ENCODE measurements at regions not wholly inside any gene's neighbourhood (a gene's known extent, or its start where the extent isn't known, plus 50 kb on each side); places are given as distances from the start of the nearest gene placed in this dataset.
"Not testable (repeated sequence)": the region's sequence is repeated elsewhere in the genome, so short reads cannot be mapped to it uniquely, and the experiment has no call there.

GRCh38 chrX:81378560-81378959 is 176.7 kb downstream of the SH3BGRL start:
- Histone ChIP-seq H3K9me3 (no peaks in the 10 kb centered on the region), H3K27ac (no peak overlapping the region), H3K4me3 (no peak overlapping the region), H3K36me3 (no peaks in the 10 kb centered on the region), H3K27me3 (no peaks in the 10 kb centered on the region), H3K4me1 (no peaks in the 10 kb centered on the region)
- ATAC-seq, result no peak
- 55 to 86% methylated on average over 1 of the region's 1 CpG for WGBS, 2 donors (ENCODE audit: low coverage in 1 of 2)
- TF ChIP-seq CTCF (IDR thresholded peaks at IDR 0.05) (no peak), EP300 (IDR thresholded peaks at IDR 0.05) (no peak), POLR2A (IDR thresholded peaks at IDR 0.05) (no peak), POLR2AphosphoS5 (IDR thresholded peaks at IDR 0.05) (no peak)

- Histone ChIP-seq H3K4me3 (no peak overlapping the region), H3K36me3 (no peaks in the 10 kb centered on the region), H3K27me3 (no peaks in the 10 kb centered on the region), H3K4me1 (no peaks in the 10 kb centered on the region), H3K9me3 (no peaks in the 10 kb centered on the region), H3K27ac (no peak overlapping the region)
- no peak for ATAC-seq
- TF ChIP-seq POLR2A (IDR thresholded peaks at IDR 0.05) (no peak), POLR2AphosphoS5 (IDR thresholded peaks at IDR 0.05) (no peak), EP300 (IDR thresholded peaks at IDR 0.05) (no peak)
Measured at GRCh38 chrX:81390237-81390636, 188.3 kb downstream of the SH3BGRL start.

DNA sequence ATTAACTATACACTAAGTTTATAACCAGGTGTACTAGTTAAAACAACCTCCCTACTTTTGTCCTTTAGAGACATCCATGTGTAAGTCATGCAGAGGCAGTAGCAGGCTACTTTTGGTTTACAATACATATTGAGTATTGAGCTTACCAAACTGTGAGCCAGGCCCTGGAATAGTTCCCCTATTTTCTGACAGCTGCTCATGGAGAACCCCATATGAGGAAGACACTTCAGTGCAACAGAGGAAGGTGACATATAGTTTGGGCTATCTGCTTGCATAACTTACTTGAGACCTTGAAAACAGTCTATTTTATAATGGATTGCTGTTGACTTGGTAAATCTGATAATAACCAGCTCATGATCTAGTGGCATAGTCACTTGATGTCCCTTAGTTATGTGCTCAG is 190.5 kb downstream of the SH3BGRL start:
- Histone ChIP-seq H3K27me3 (no peaks in the 10 kb centered on the region), H3K9me3 (no peaks in the 10 kb centered on the region), H3K27ac (no peak overlapping the region), H3K4me1 (no peaks in the 10 kb centered on the region), H3K36me3 (no peaks in the 10 kb centered on the region), H3K4me3 (no peak overlapping the region)
- TF ChIP-seq EP300 (IDR thresholded peaks at IDR 0.05) (no peak), POLR2A (IDR thresholded peaks at IDR 0.05) (no peak), POLR2AphosphoS5 (IDR thresholded peaks at IDR 0.05) (no peak), CTCF (IDR thresholded peaks at IDR 0.05) (no peak)
- ATAC-seq, result no peak

GRCh38 chrX:81405781-81406180 is 203.9 kb downstream of the SH3BGRL start:
- no peaks in the 10 kb centered on the region for H3K4me1 ChIP-seq
- no peak overlapping the region for H3K27ac ChIP-seq
- no peak for TF ChIP-seq CTCF (IDR thresholded peaks at IDR 0.05)
- no peak for TF ChIP-seq POLR2AphosphoS5 (IDR thresholded peaks at IDR 0.05)
- no peak for TF ChIP-seq EP300 (IDR thresholded peaks at IDR 0.05)
- TF ChIP-seq POLR2A (IDR thresholded peaks at IDR 0.05), result no peak
- no peaks in the 10 kb centered on the region for H3K9me3 ChIP-seq
- no peak overlapping the region for H3K4me3 ChIP-seq
- ATAC-seq, result no peak
- no peaks in the 10 kb centered on the region for H3K36me3 ChIP-seq
- no peaks in the 10 kb centered on the region for H3K27me3 ChIP-seq

- Histone ChIP-seq H3K4me1 (no peaks in the 10 kb centered on the region), H3K4me3 (no peak overlapping the region), H3K27ac (no peak overlapping the region), H3K36me3 (no peaks in the 10 kb centered on the region), H3K9me3 (no peaks in the 10 kb centered on the region), H3K27me3 (no peaks in the 10 kb centered on the region)
- ATAC-seq, result no peak
- TF ChIP-seq POLR2AphosphoS5 (IDR thresholded peaks at IDR 0.05) (no peak), POLR2A (IDR thresholded peaks at IDR 0.05) (no peak), CTCF (IDR thresholded peaks at IDR 0.05) (no peak), EP300 (IDR thresholded peaks at IDR 0.05) (no peak)
Measured at GRCh38 chrX:81411517-81411916, 209.6 kb downstream of the SH3BGRL start.

GRCh38 chrX:81412428-81412827 is 210.5 kb downstream of the SH3BGRL start:
- Histone ChIP-seq H3K4me1 (no peaks in the 10 kb centered on the region), H3K9me3 (no peaks in the 10 kb centered on the region), H3K4me3 (no peak overlapping the region), H3K36me3 (no peaks in the 10 kb centered on the region), H3K27me3 (no peaks in the 10 kb centered on the region), H3K27ac (no peak overlapping the region)
- 87% methylated on average over 8 of the region's 13 CpGs; no CpG with 5 or more reads in 1 of the 2 donors for WGBS, 2 donors (ENCODE audit: low coverage in 1 of 2)
- no peak for ATAC-seq
- TF ChIP-seq EP300 (IDR thresholded peaks at IDR 0.05) (no peak), POLR2AphosphoS5 (IDR thresholded peaks at IDR 0.05) (no peak), CTCF (IDR thresholded peaks at IDR 0.05) (no peak), POLR2A (IDR thresholded peaks at IDR 0.05) (no peak)

- WGBS, 2 donors (ENCODE audit: low coverage in 1 of 2), result 44 to 82% methylated on average over 1 to 5 of the region's 16 CpGs
- not testable (repeated sequence) for ATAC-seq
Measured at GRCh38 chrX:81412857-81413256, 211.0 kb downstream of the SH3BGRL start.

More at GRCh38 chrX:81412857-81413256, 211.0 kb downstream of the SH3BGRL start:
- not testable (repeated sequence) for H3K4me3 ChIP-seq, H3K4me1 ChIP-seq, H3K27me3 ChIP-seq, H3K36me3 ChIP-seq, H3K9me3 ChIP-seq, H3K27ac ChIP-seq

All from gastroesophageal sphincter (tissue), 4 donors.